ENCODE measurements at regions not wholly inside any gene's neighbourhood (a gene's known extent, or its start where the extent isn't known, plus 50 kb on each side); places are given as distances from the start of the nearest gene placed in this dataset.

DNA sequence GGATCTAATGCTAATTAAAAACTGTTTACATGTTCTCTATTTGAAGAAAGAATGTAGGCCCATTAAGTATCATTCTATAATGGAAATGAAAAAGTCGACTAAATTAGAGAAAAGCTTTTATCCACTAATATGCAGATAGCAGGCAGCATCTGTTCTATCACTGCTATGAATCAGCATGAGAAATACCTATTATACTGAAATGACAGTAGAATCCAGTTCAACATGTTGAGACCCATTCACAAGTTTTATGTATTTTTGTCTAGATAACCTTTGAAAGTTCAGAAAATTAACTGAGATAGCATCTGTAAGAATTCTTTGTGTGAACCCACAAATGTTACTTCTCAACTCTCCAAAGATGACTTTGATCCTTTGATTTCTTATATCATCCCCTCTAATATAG, 1254.4 kb upstream of the ADGRL3 start:
- Histone ChIP-seq H3K4me1 (ENCODE audit: control insufficient read depth in 2 of 3, insufficient read depth in 2 of 3, low read depth in 1 of 3, low read length in 3 of 3) (no peaks in the 10 kb centered on the region), H3K36me3 (ENCODE audit: control insufficient read depth in 2 of 3, insufficient read depth in 3 of 3, low read length in 3 of 3) (no peaks in the 10 kb centered on the region), H3K9me3 (ENCODE audit: control insufficient read depth in 2 of 3, insufficient read depth in 1 of 3, low read length in 3 of 3) (no peaks in the 10 kb centered on the region), H3K27ac (ENCODE audit: low read depth in 2 of 2, low read length in 2 of 2) (no peak overlapping the region), H3K9ac (ENCODE audit: low read length in 3 of 3) (no peak overlapping the region), H3K4me3 (ENCODE audit: low read length in 3 of 3) (no peak overlapping the region), H3K27me3 (ENCODE audit: control insufficient read depth, insufficient read depth, low read length) (no peaks in the 10 kb centered on the region)
- DNase-seq (no peak), FAIRE-seq (no peak)
- intact Hi-C loops (cut with DNase I), result no loop called here
- TF ChIP-seq, protein P1, sequence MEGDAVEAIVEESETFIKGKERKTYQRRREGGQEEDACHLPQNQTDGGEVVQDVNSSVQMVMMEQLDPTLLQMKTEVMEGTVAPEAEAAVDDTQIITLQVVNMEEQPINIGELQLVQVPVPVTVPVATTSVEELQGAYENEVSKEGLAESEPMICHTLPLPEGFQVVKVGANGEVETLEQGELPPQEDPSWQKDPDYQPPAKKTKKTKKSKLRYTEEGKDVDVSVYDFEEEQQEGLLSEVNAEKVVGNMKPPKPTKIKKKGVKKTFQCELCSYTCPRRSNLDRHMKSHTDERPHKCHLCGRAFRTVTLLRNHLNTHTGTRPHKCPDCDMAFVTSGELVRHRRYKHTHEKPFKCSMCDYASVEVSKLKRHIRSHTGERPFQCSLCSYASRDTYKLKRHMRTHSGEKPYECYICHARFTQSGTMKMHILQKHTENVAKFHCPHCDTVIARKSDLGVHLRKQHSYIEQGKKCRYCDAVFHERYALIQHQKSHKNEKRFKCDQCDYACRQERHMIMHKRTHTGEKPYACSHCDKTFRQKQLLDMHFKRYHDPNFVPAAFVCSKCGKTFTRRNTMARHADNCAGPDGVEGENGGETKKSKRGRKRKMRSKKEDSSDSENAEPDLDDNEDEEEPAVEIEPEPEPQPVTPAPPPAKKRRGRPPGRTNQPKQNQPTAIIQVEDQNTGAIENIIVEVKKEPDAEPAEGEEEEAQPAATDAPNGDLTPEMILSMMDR (IDR thresholded peaks at IDR 0.05; ENCODE audit: borderline replicate concordance, extremely low read depth, insufficient read depth), result no peak

DNA sequence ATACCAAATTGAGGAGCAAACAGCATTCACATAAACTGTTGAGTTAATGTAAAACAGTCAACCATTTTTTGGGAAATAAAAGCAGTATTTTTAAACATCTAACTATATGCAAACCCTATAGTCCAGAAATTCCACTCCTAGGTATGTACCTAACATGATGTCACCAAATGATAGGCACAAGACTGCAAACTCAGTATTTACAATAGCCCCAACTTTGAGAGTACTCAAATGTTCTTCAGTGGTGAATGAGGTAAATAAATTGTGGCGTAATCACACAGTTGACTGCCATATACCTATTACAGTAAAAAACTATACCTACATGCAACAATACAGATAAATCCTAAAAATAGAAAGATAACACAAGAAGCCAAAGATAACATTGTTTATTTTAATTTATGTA, 1243.8 kb upstream of the ADGRL3 start:
- H3K4me3 ChIP-seq (ENCODE audit: low read length in 3 of 3), result no peak overlapping the region
- TF ChIP-seq, protein P1 (IDR thresholded peaks at IDR 0.05; ENCODE audit: borderline replicate concordance, extremely low read depth, insufficient read depth), result no peak
- no peaks in the 10 kb centered on the region for H3K36me3 ChIP-seq (ENCODE audit: control insufficient read depth in 2 of 3, insufficient read depth in 3 of 3, low read length in 3 of 3)
- no peak for DNase-seq
- no peak overlapping the region for H3K27ac ChIP-seq (ENCODE audit: low read depth in 2 of 2, low read length in 2 of 2)
- H3K4me1 ChIP-seq (ENCODE audit: control insufficient read depth in 2 of 3, insufficient read depth in 2 of 3, low read depth in 1 of 3, low read length in 3 of 3), result no peaks in the 10 kb centered on the region
- H3K9ac ChIP-seq (ENCODE audit: low read length in 3 of 3), result no peak overlapping the region
- FAIRE-seq, result no peak
- no peaks in the 10 kb centered on the region for H3K9me3 ChIP-seq (ENCODE audit: control insufficient read depth in 2 of 3, insufficient read depth in 1 of 3, low read length in 3 of 3)
- intact Hi-C loops (cut with DNase I), result no loop called here
- H3K27me3 ChIP-seq (ENCODE audit: control insufficient read depth, insufficient read depth, low read length), result no peaks in the 10 kb centered on the region

DNA sequence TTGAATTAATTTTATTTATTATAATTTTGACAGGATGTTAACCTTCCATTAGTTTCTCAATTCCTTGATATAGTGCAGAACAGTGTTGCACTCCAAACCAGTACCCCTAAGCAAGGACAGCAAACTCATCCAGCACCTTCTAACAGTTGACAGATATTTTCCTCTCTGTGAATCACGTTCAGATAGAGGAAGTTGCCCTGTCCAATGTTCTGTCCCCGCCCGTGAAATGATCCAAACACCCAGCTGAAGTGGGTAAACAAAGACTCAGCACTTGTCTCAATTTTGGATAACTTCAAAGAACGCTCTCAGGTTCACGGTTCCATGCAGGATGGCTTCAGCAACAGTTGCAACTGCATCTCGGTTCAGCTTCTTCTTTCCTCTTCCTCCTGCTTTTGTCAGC, 1240.0 kb upstream of the ADGRL3 start:
- no peak for FAIRE-seq
- TF ChIP-seq, protein P1 (IDR thresholded peaks at IDR 0.05; ENCODE audit: borderline replicate concordance, extremely low read depth, insufficient read depth), result no peak
- intact Hi-C loops (cut with DNase I), result no loop called here

DNA sequence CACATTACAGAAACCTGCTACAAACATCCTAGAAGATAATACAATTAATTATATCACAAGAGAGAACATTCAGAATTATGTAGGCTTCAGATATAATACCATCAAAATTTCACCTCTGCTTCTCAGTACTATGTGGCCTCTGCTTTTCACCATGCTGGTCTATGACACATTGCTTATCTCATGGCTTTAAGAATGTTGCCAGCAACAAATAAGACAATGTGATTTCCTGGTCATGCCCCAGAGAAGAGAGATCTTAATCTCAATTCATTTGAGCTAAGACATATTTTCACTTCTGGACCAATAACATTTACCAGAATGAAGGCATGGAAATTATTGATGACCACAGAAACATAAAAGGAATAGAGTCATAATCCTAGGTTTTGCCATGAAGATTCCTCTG, 1233.4 kb upstream of the ADGRL3 start:
- Histone ChIP-seq H3K4me3 (ENCODE audit: low read length in 3 of 3) (no peak overlapping the region), H3K27ac (ENCODE audit: low read depth in 2 of 2, low read length in 2 of 2) (no peak overlapping the region), H3K36me3 (ENCODE audit: control insufficient read depth in 2 of 3, insufficient read depth in 3 of 3, low read length in 3 of 3) (no peaks in the 10 kb centered on the region), H3K27me3 (ENCODE audit: control insufficient read depth, insufficient read depth, low read length) (no peaks in the 10 kb centered on the region), H3K9ac (ENCODE audit: low read length in 3 of 3) (no peak overlapping the region), H3K4me1 (ENCODE audit: control insufficient read depth in 2 of 3, insufficient read depth in 2 of 3, low read depth in 1 of 3, low read length in 3 of 3) (no peaks in the 10 kb centered on the region), H3K9me3 (ENCODE audit: control insufficient read depth in 2 of 3, insufficient read depth in 1 of 3, low read length in 3 of 3) (no peaks in the 10 kb centered on the region)
- intact Hi-C loops (cut with DNase I), result no loop called here
- no peak for DNase-seq
- no peak for FAIRE-seq
- TF ChIP-seq, protein P1 (IDR thresholded peaks at IDR 0.05; ENCODE audit: borderline replicate concordance, extremely low read depth, insufficient read depth), result no peak

More for the DNA sequence above, 1240.0 kb upstream of the ADGRL3 start:
- Histone ChIP-seq H3K9me3 (ENCODE audit: control insufficient read depth in 2 of 3, insufficient read depth in 1 of 3, low read length in 3 of 3) (no peaks in the 10 kb centered on the region), H3K36me3 (ENCODE audit: control insufficient read depth in 2 of 3, insufficient read depth in 3 of 3, low read length in 3 of 3) (no peaks in the 10 kb centered on the region), H3K27ac (ENCODE audit: low read depth in 2 of 2, low read length in 2 of 2) (no peak overlapping the region), H3K27me3 (ENCODE audit: control insufficient read depth, insufficient read depth, low read length) (no peaks in the 10 kb centered on the region), H3K9ac (ENCODE audit: low read length in 3 of 3) (no peak overlapping the region), H3K4me3 (ENCODE audit: low read length in 3 of 3) (no peak overlapping the region), H3K4me1 (ENCODE audit: control insufficient read depth in 2 of 3, insufficient read depth in 2 of 3, low read depth in 1 of 3, low read length in 3 of 3) (no peaks in the 10 kb centered on the region)
- no peak for DNase-seq
